PC-3 (cell line): ENCODE measurements at regions not wholly inside any gene's neighbourhood (a gene's known extent, or its start where the extent isn't known, plus 50 kb on each side); places are given as distances from the start of the nearest gene placed in this dataset.

Experiments
- CTCF ChIP-seq: fragments of 300-600 bp; sonication (generic); conservative IDR thresholded peaks from 2 replicates; pipeline ENCODE4 v1.5.1; 2017; ENCODE audit warnings: antibody characterized with exemption, low read depth, mild to moderate bottlenecking, low read length
- EZH2 ChIP-seq: fragments of 300-600 bp; sonication (generic); IDR thresholded peaks from one replicate; pipeline ENCODE4 v1.6.1; 2017; ENCODE audit warnings: antibody characterized with exemption, mild to moderate bottlenecking, low read length; ENCODE audit not compliant: unreplicated experiment
- EZH2phosphoT487 ChIP-seq: fragments of 300-600 bp; sonication (generic); IDR thresholded peaks from 2 replicates; pipeline ENCODE4 v1.6.1; 2018; ENCODE audit warnings: mild to moderate bottlenecking, antibody characterized with exemption, low read length, borderline replicate concordance

DNA sequence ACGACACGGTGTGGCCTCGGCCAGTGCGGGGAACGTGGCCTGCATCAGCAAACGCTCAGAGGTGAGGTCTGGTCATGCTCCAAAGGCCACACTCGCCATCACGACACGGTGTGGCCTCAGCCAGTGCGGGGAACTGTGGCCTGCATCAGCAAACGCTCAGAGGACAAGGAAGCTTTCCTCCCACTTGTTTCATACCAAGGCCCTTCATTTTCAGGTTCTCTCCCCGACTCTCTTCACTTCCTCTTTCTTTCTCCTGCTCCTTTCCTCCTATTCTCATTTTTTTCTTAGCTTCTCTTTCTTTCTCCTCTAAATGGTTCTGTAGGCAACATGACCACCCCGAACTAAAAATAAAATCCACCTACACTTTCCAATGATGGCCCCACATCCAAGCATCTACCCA, 384.4 kb upstream of the SHH start:
- TF ChIP-seq CTCF: no peak
- no peak for TF ChIP-seq EZH2phosphoT487
- no peak for TF ChIP-seq EZH2
